ENCODE measurements at regions not wholly inside any gene's neighbourhood (a gene's known extent, or its start where the extent isn't known, plus 50 kb on each side); places are given as distances from the start of the nearest gene placed in this dataset.

DNA sequence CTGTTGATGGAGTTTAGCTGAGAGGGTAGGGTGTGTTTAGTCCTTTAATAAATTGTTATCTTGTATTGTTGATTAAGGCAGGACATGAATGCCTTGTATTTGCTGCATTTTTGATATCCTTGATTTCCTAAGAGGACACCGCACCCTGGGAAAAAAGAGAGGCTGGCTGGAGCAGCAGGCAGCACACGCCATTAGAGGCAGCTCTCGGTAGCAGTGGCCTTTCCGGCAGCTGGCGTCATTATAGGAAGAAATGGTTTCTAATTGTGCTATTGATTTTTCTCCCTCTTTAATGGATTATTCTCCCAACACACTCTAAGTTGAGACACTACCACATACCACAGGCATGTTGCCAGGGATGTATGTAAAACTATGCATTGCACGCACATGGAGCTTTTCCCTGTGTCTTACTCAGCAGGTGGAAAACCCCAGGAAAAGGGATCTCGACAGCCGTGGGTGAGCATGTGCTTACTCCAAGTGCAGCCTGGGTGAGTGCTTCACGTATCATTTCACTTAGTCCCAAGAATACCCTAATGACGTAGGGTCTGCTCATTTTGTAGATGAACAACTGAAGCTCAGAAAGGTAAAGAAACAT is 440.4 kb upstream of the RUNX1 start:
- DNase-seq (no peak), ATAC-seq (ENCODE audit: insufficient read depth, low FRiP score) (no peak)
- Histone ChIP-seq H3K27ac (ENCODE audit: low read depth in 1 of 2, low read length in 1 of 2) (no peak overlapping the region), H3K36me3 (ENCODE audit: control insufficient read depth in 4 of 4, insufficient read depth in 4 of 4, low read length in 4 of 4) (no peaks in the 10 kb centered on the region), H3K4me1 (ENCODE audit: control insufficient read depth in 5 of 5, insufficient read depth in 5 of 5, low read length in 5 of 5) (no peaks in the 10 kb centered on the region), H3K9ac (ENCODE audit: insufficient read depth in 1 of 2, low read length in 2 of 2) (no peak overlapping the region), H3K4me3 (no peak overlapping the region), H3K9me3 (ENCODE audit: control insufficient read depth in 4 of 4, insufficient read depth in 3 of 4, low read length in 3 of 4) (no peaks in the 10 kb centered on the region), H3K27me3 (ENCODE audit: control insufficient read depth in 3 of 3, insufficient read depth in 3 of 3, low read length in 2 of 3) (no peaks in the 10 kb centered on the region)
- TF ChIP-seq, protein P1, sequence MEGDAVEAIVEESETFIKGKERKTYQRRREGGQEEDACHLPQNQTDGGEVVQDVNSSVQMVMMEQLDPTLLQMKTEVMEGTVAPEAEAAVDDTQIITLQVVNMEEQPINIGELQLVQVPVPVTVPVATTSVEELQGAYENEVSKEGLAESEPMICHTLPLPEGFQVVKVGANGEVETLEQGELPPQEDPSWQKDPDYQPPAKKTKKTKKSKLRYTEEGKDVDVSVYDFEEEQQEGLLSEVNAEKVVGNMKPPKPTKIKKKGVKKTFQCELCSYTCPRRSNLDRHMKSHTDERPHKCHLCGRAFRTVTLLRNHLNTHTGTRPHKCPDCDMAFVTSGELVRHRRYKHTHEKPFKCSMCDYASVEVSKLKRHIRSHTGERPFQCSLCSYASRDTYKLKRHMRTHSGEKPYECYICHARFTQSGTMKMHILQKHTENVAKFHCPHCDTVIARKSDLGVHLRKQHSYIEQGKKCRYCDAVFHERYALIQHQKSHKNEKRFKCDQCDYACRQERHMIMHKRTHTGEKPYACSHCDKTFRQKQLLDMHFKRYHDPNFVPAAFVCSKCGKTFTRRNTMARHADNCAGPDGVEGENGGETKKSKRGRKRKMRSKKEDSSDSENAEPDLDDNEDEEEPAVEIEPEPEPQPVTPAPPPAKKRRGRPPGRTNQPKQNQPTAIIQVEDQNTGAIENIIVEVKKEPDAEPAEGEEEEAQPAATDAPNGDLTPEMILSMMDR (IDR thresholded peaks at IDR 0.05; ENCODE audit: control extremely low read depth, extremely low read depth), result no peak
- WGBS, 2 donors, result 94% methylated on average over 10 of the region's 10 CpGs

DNA sequence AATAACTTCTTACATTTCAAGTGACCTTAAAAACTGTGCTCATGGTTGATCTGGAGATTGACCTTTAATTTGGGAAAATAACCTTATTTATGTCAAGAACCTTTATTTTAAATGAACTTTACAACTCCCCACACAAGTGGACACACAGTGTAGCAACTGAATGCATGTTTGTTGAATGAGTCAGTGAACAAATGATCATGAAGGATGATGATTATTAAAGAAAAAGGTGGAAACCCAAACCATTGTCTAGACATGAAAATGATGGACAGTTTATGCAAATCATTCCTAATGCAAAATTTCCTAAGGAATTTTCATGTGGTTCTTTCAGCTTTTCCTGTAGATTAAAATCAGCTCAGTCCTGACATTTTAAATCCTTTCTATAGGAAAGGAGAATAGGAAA is 439.8 kb upstream of the RUNX1 start:
- Histone ChIP-seq H3K27ac (ENCODE audit: low read depth in 1 of 2, low read length in 1 of 2) (no peak overlapping the region), H3K9me3 (ENCODE audit: control insufficient read depth in 4 of 4, insufficient read depth in 3 of 4, low read length in 3 of 4) (no peaks in the 10 kb centered on the region), H3K4me1 (ENCODE audit: control insufficient read depth in 5 of 5, insufficient read depth in 5 of 5, low read length in 5 of 5) (no peaks in the 10 kb centered on the region), H3K36me3 (ENCODE audit: control insufficient read depth in 4 of 4, insufficient read depth in 4 of 4, low read length in 4 of 4) (no peaks in the 10 kb centered on the region), H3K27me3 (ENCODE audit: control insufficient read depth in 3 of 3, insufficient read depth in 3 of 3, low read length in 2 of 3) (no peaks in the 10 kb centered on the region), H3K9ac (ENCODE audit: insufficient read depth in 1 of 2, low read length in 2 of 2) (no peak overlapping the region), H3K4me3 (no peak overlapping the region)
- no peak for ATAC-seq (ENCODE audit: insufficient read depth, low FRiP score)
- DNase-seq, result no peak
- TF ChIP-seq, protein P1 (IDR thresholded peaks at IDR 0.05; ENCODE audit: control extremely low read depth, extremely low read depth), result no peak

DNA sequence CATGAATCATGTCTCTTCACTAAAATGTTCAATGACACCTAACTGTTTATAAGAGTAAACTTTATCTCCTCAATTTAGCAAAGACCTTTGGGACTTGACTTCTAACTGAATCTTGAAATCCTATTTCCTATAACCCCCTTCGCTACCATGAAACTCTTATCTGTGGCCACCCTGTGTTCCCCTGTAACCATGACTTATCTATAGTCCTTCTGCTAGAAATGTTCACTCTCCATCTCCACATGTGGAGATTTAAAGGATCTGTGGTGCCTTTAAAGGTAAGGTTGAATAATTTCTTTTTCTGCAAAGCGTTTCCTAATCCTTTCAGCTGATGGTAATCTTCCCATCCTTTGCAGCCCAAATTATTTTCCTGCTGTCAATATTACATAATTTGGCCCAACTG is 436.3 kb upstream of the RUNX1 start:
- DNase-seq (no peak), ATAC-seq (ENCODE audit: insufficient read depth, low FRiP score) (no peak)
- no peak overlapping the region for H3K9ac ChIP-seq (ENCODE audit: insufficient read depth in 1 of 2, low read length in 2 of 2)
- no peak overlapping the region for H3K27ac ChIP-seq (ENCODE audit: low read depth in 1 of 2, low read length in 1 of 2)
- TF ChIP-seq, protein P1 (IDR thresholded peaks at IDR 0.05; ENCODE audit: control extremely low read depth, extremely low read depth), result no peak
- H3K4me3 ChIP-seq, result no peak overlapping the region
- no peaks in the 10 kb centered on the region for H3K27me3 ChIP-seq (ENCODE audit: control insufficient read depth in 3 of 3, insufficient read depth in 3 of 3, low read length in 2 of 3)
- WGBS, 2 donors, result 89 to 94% methylated on average over 2 of the region's 2 CpGs
- H3K4me1 ChIP-seq (ENCODE audit: control insufficient read depth in 5 of 5, insufficient read depth in 5 of 5, low read length in 5 of 5), result no peaks in the 10 kb centered on the region
- no peaks in the 10 kb centered on the region for H3K36me3 ChIP-seq (ENCODE audit: control insufficient read depth in 4 of 4, insufficient read depth in 4 of 4, low read length in 4 of 4)
- H3K9me3 ChIP-seq (ENCODE audit: control insufficient read depth in 4 of 4, insufficient read depth in 3 of 4, low read length in 3 of 4), result no peaks in the 10 kb centered on the region

DNA sequence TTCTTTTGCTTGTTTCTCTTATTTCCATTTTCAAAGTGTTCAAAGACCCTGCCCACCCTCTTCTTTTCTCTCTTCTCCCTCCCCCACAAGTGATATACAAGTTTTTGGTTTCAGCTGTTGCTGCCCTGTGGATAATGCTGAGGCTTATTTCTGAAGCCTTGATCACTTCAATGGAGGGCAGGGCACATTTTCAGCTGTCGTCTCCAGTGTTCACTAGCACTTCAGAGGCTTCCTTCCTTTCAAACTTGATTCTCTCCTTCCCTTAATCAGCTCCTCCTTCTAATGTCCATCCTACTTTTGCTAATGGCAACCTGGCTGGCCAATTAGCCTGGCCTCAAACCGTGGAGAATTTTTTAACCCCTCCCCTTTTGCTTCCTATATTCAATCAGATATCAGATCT is 435.7 kb upstream of the RUNX1 start:
- ATAC-seq (ENCODE audit: insufficient read depth, low FRiP score), result no peak

More for the DNA sequence above, 435.7 kb upstream of the RUNX1 start:
- Histone ChIP-seq H3K9ac (ENCODE audit: insufficient read depth in 1 of 2, low read length in 2 of 2) (no peak overlapping the region), H3K4me3 (no peak overlapping the region), H3K9me3 (ENCODE audit: control insufficient read depth in 4 of 4, insufficient read depth in 3 of 4, low read length in 3 of 4) (no peaks in the 10 kb centered on the region), H3K36me3 (ENCODE audit: control insufficient read depth in 4 of 4, insufficient read depth in 4 of 4, low read length in 4 of 4) (no peaks in the 10 kb centered on the region), H3K4me1 (ENCODE audit: control insufficient read depth in 5 of 5, insufficient read depth in 5 of 5, low read length in 5 of 5) (no peaks in the 10 kb centered on the region), H3K27me3 (ENCODE audit: control insufficient read depth in 3 of 3, insufficient read depth in 3 of 3, low read length in 2 of 3) (no peaks in the 10 kb centered on the region), H3K27ac (ENCODE audit: low read depth in 1 of 2, low read length in 1 of 2) (no peak overlapping the region)
- DNase-seq, result no peak
- 62 to 70% methylated on average over 2 of the region's 2 CpGs for WGBS, 2 donors
- TF ChIP-seq, protein P1 (IDR thresholded peaks at IDR 0.05; ENCODE audit: control extremely low read depth, extremely low read depth), result no peak
